Sigmoid colon (tissue), 4 donors: ENCODE measurements at regions not wholly inside any gene's neighbourhood (a gene's known extent, or its start where the extent isn't known, plus 50 kb on each side); places are given as distances from the start of the nearest gene placed in this dataset.

Source experiments
- CTCF ChIP-seq, 4 experiments: fragments of 450-650 bp in 3 of 4; fragments of 200-600 bp in 1 of 4; IDR thresholded peaks; one replicate each; pipeline ENCODE4 v1.5.1; 2016 to 2019; ENCODE audit warnings: antibody characterized with exemption in 4 of 4, mild to moderate bottlenecking in 3 of 4, moderate library complexity in 2 of 4
- POLR2A ChIP-seq, 2 donors: fragments of 450-650 bp; IDR thresholded peaks; one replicate each; pipeline ENCODE4 v1.6.1; 2016; ENCODE audit warnings: antibody characterized with exemption in 2 of 2, mild to moderate bottlenecking in 2 of 2, moderate library complexity in 2 of 2
- POLR2AphosphoS5 ChIP-seq, 4 donors: sonication (generic); formaldehyde crosslinking; IDR thresholded peaks; one replicate each; pipeline ENCODE4 v1.6.1; 2017; ENCODE audit warnings: antibody characterized with exemption in 4 of 4

- TF ChIP-seq CTCF (IDR thresholded peaks at IDR 0.05) (no peak), POLR2A (IDR thresholded peaks at IDR 0.05) (no peak), POLR2AphosphoS5 (IDR thresholded peaks at IDR 0.05) (no peak)
Observed at GRCh38 chr17:31631766-31632165, 227.3 kb downstream of the COPRS start.
